Psoas muscle (tissue), 7 donors: ENCODE measurements at regions not wholly inside any gene's neighbourhood (a gene's known extent, or its start where the extent isn't known, plus 50 kb on each side); places are given as distances from the start of the nearest gene placed in this dataset.
A peak's percentile ranks its signal among the peaks of the same experiment; 100 is the strongest.

Experiments
- ATAC-seq, 4 donors: fragments of 200-7000 bp; cut with Tn5 transposase; one replicate each; pipeline ENCODE4 v1.9.1; 2020; ENCODE audit warnings: moderate library complexity in 3 of 4, mild to moderate bottlenecking in 2 of 4
- DNase-seq, 2 donors: peaks; one replicate each; pipeline ENCODE4 v3.0.0-alpha.2; 2020
- H3K27ac ChIP-seq: fragments of 200-600 bp; one replicate; pipeline ENCODE4 v1.8.0; 2022
- H3K27me3 ChIP-seq, 3 donors: fragments of 200-600 bp in 1 of 3; one replicate each; pipeline versions ENCODE4 v1.6.1 to v1.8.0; 2013 to 2022; ENCODE audit warnings: low read length in 2 of 3, mild to moderate bottlenecking in 2 of 3, moderate library complexity in 1 of 3; ENCODE audit not compliant: insufficient read depth in 3 of 3
- H3K36me3 ChIP-seq, 2 donors: fragments of 200-600 bp in 1 of 2; one replicate each; pipeline versions ENCODE4 v1.6.1 to v1.8.0; 2013 to 2022; ENCODE audit warnings: low read depth in 1 of 2, mild to moderate bottlenecking in 1 of 2, moderate library complexity in 1 of 2; ENCODE audit not compliant: insufficient read depth in 1 of 2
- H3K4me1 ChIP-seq: fragments of 200-600 bp; one replicate; pipeline ENCODE4 v1.8.0; 2022
- H3K4me3 ChIP-seq: fragments of 200-600 bp; one replicate; pipeline ENCODE4 v1.8.0; 2022; ENCODE audit warnings: mild to moderate bottlenecking
- H3K9me3 ChIP-seq: fragments of 200-600 bp; one replicate; pipeline ENCODE4 v1.8.0; 2022
- CTCF ChIP-seq: fragments of 200-600 bp; IDR thresholded peaks from one replicate; pipeline ENCODE4 v1.8.0; 2022; ENCODE audit warnings: antibody characterized with exemption
- WGBS, 3 donors: extraction: QIAGEN DNeasy Blood & Tissue Kit; methylation state at CpG; one replicate each; pipeline versions ENCODE4 v1.1.6 to v1.1.7; 2013; 5-methylcytosine and 5-hydroxymethylcytosine counted together
- intact Hi-C, 2 donors: fragments of 100-400 bp; cut with DNase I; formaldehyde crosslinking; loops; one replicate each; pipeline versions ENCODE4 v1.11.0 to v1.14.2; 2022
- donor health status: healthy with polysubstance abuse.
- donor health status: DM: no; HTN: no; CAD: no; lungs with moderate emphysema.
- donor health status: Bipolar disorder and iron deficiency.
- donor health status: healthy.
- donor health status: DM: yes; HTN: yes; CAD: no.
- donor health status: DM: no; HTN: no; CAD: no.
- donor health status: DM: yes; HTN: yes; CAD: no.

- intact Hi-C loops = loop anchor here in 1 of 2 donors (10.0 kb wide), 2 partner anchors 147 to 687 kb away; no protein-coding TSS in a partner anchor
- H3K36me3 ChIP-seq = no peaks in the 10 kb centered on the region
- peaks cover 0 to 1% (median 0%) of the 10 kb centered on the region in 3 donors for H3K27me3 ChIP-seq
- 87 to 96% (median 89%) methylated on average over 2 of the region's 2 CpGs for WGBS, 3 donors
- TF ChIP-seq CTCF = no peak
- H3K4me1 ChIP-seq = peaks cover 7% of the 10 kb centered on the region
- no peak overlapping the region for H3K27ac ChIP-seq
- H3K4me3 ChIP-seq = no peak overlapping the region
- H3K9me3 ChIP-seq = no peaks in the 10 kb centered on the region
- DNase-seq (no peak), ATAC-seq (no peak)
Observed at GRCh38 chr15:70262171-70262570, 164.5 kb upstream of the TLE3 start.

GRCh38 chr15:70261083-70261482 is 163.4 kb upstream of the TLE3 start:
- no peak for TF ChIP-seq CTCF
- Histone ChIP-seq H3K27me3 (peaks cover 0 to 4% (median 1%) of the 10 kb centered on the region in 3 donors), H3K4me3 (no peak overlapping the region), H3K36me3 (no peaks in the 10 kb centered on the region), H3K27ac (no peak overlapping the region), H3K4me1 (peaks cover 7% of the 10 kb centered on the region), H3K9me3 (no peaks in the 10 kb centered on the region)
- intact Hi-C loops = loop anchor here in 1 of 2 donors (10.0 kb wide), 2 partner anchors 146 to 686 kb away; no protein-coding TSS in a partner anchor
- 92 to 93% (median 93%) methylated on average over 4 of the region's 4 CpGs for WGBS, 3 donors
- DNase-seq (no peak), ATAC-seq (no peak)

- no peak for TF ChIP-seq CTCF
- no peak overlapping the region for H3K4me3 ChIP-seq
- H3K9me3 ChIP-seq = no peaks in the 10 kb centered on the region
- peaks cover 7% of the 10 kb centered on the region for H3K4me1 ChIP-seq
- intact Hi-C loops = loop anchor here in 1 of 2 donors (10.0 kb wide), 2 partner anchors 146 to 686 kb away; no protein-coding TSS in a partner anchor
- H3K27me3 ChIP-seq = peaks cover 0 to 5% (median 1%) of the 10 kb centered on the region in 3 donors
- DNase-seq (peak in 1 of 2 donors; percentile 24), ATAC-seq (no peak)
- H3K27ac ChIP-seq = no peak overlapping the region
- 94 to 95% (median 94%) methylated on average over 7 of the region's 7 CpGs for WGBS, 3 donors
- H3K36me3 ChIP-seq = no peaks in the 10 kb centered on the region
Observed at GRCh38 chr15:70260580-70260979, 162.9 kb upstream of the TLE3 start.

GRCh38 chr15:70259640-70260508 is 162.2 kb upstream of the TLE3 start:
- peaks cover 0 to 5% (median 1%) of the 10 kb centered on the region in 3 donors for H3K27me3 ChIP-seq
- DNase-seq (peak in 1 of 2 donors; percentile 41), ATAC-seq (peak in 1 of 4 donors; percentile 34)
- WGBS, 3 donors = 77 to 90% (median 78%) methylated on average over 9 of the region's 9 CpGs
- no peak overlapping the region for H3K27ac ChIP-seq
- no peaks in the 10 kb centered on the region for H3K9me3 ChIP-seq
- H3K4me3 ChIP-seq = no peak overlapping the region
- no peaks in the 10 kb centered on the region for H3K36me3 ChIP-seq
- intact Hi-C loops = loop anchor here in 1 of 2 donors (10.0 kb wide), 2 partner anchors 145 to 685 kb away; no protein-coding TSS in a partner anchor
- H3K4me1 ChIP-seq = peaks cover 7% of the 10 kb centered on the region
- no peak for TF ChIP-seq CTCF
